ENCODE measurements at regions not wholly inside any gene's neighbourhood (a gene's known extent, or its start where the extent isn't known, plus 50 kb on each side); places are given as distances from the start of the nearest gene placed in this dataset.

GRCh38 chr5:112068593-112068992, 311.6 kb upstream of the NREP start:
- no peak for TF ChIP-seq CTCF (IDR thresholded peaks at IDR 0.05)
- no peak for TF ChIP-seq POLR2AphosphoS5 (IDR thresholded peaks at IDR 0.05; ENCODE audit: low read depth, low read length)

Measured in Panc1 (cell line).